Activated CD4-positive, alpha-beta T cell treated with anti-CD3 and anti-CD28 coated beads for 36 hours (primary cell): ENCODE measurements at regions not wholly inside any gene's neighbourhood (a gene's known extent, or its start where the extent isn't known, plus 50 kb on each side); places are given as distances from the start of the nearest gene placed in this dataset.

Experiments used
- ATAC-seq: fragments of 200-7000 bp; cut with Tn5 transposase; one replicate; pipeline ENCODE4 v1.10.0; 2021; ENCODE audit warnings: mild to moderate bottlenecking, moderate library complexity
- CTCF ChIA-PET: fragments of 350-600 bp; sonication (Branson Sonifier 250); formaldehyde crosslinking; loops from one replicate; lab custom pipeline; 2021; ENCODE audit warnings: antibody characterized with exemption; lab: Charles Lee
- POLR2A ChIA-PET: fragments of 350-600 bp; sonication (Branson Sonifier 250); formaldehyde crosslinking; loops from one replicate; lab custom pipeline; 2021; ENCODE audit warnings: antibody characterized with exemption, inconsistent platforms; lab: Charles Lee
- DNase-seq: peaks from one replicate; pipeline ENCODE4 v3.0.0-alpha.2; 2020
- H3K27ac Mint-ChIP-seq: one replicate; pipeline ENCODE4 v1.8.0; 2021; ENCODE audit warnings: mixed read lengths
- H3K27me3 Mint-ChIP-seq: one replicate; pipeline ENCODE4 v1.8.0; 2021; ENCODE audit warnings: mixed read lengths
- H3K36me3 Mint-ChIP-seq: one replicate; pipeline ENCODE4 v1.8.0; 2021; ENCODE audit warnings: low read depth, mixed read lengths
- H3K4me1 Mint-ChIP-seq: one replicate; pipeline ENCODE4 v1.8.0; 2021; ENCODE audit warnings: mixed read lengths
- H3K4me3 Mint-ChIP-seq: one replicate; pipeline ENCODE4 v1.8.0; 2021; ENCODE audit warnings: mild to moderate bottlenecking, moderate library complexity, mixed read lengths
- H3K9me3 Mint-ChIP-seq: one replicate; pipeline ENCODE4 v1.8.0; 2021; ENCODE audit warnings: low read depth, mixed read lengths
- intact Hi-C, 2 experiments: fragments of 100-400 bp; cut with DNase I in 1 of 2; cut with micrococcal nuclease in 1 of 2; formaldehyde crosslinking; loops; one replicate each; pipeline versions ENCODE4 v1.14.2 to v1.15.1; 2022 to 2024; cut with DNase I, micrococcal nuclease

- ChIA-PET CTCF (interaction anchor here (1.1 kb wide), 1 partner anchor 102 kb away, joined by 4 read pairs; no protein-coding TSS in a partner anchor), POLR2A (no interaction called here)
- H3K36me3 Mint-ChIP-seq = no peaks in the 10 kb centered on the region
- intact Hi-C loops = no loop called here
- no peaks in the 10 kb centered on the region for H3K4me1 Mint-ChIP-seq
- DNase-seq (no peak), ATAC-seq (no peak)
- no peak overlapping the region for H3K4me3 Mint-ChIP-seq
- no peaks in the 10 kb centered on the region for H3K9me3 Mint-ChIP-seq
- H3K27me3 Mint-ChIP-seq = peaks cover 3% of the 10 kb centered on the region
- H3K27ac Mint-ChIP-seq = no peak overlapping the region
Observed at GRCh38 chr5:108625654-108626053, 122.0 kb upstream of the FER start.

DNA sequence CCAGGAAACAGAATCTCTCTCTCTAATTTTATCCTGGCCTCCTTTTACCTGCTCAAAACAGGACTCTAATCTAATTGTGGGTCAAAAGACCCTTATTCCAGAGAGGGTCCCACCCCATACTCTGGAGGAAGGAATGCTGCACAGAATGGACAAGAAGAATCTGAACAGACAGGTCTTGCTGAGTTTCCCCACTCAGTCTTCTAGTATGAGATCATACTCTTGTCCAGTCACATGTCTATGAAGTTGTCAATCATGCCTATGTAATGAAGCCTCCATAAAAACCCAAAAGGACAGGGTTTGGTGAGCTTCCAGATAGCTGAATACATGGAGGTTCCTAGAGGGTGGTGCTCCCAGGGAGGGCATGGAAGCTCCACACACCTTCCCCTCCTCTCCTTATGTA lies 123.9 kb upstream of the FER start:
- ATAC-seq (no peak), DNase-seq (no peak)
- H3K4me1 Mint-ChIP-seq = no peaks in the 10 kb centered on the region
- intact Hi-C loops = no loop called here
- ChIA-PET POLR2A (no interaction called here), CTCF (no interaction called here)
- no peaks in the 10 kb centered on the region for H3K36me3 Mint-ChIP-seq
- H3K27ac Mint-ChIP-seq = no peak overlapping the region
- H3K27me3 Mint-ChIP-seq = peaks cover 3% of the 10 kb centered on the region
- H3K4me3 Mint-ChIP-seq = no peak overlapping the region
- no peaks in the 10 kb centered on the region for H3K9me3 Mint-ChIP-seq

DNA sequence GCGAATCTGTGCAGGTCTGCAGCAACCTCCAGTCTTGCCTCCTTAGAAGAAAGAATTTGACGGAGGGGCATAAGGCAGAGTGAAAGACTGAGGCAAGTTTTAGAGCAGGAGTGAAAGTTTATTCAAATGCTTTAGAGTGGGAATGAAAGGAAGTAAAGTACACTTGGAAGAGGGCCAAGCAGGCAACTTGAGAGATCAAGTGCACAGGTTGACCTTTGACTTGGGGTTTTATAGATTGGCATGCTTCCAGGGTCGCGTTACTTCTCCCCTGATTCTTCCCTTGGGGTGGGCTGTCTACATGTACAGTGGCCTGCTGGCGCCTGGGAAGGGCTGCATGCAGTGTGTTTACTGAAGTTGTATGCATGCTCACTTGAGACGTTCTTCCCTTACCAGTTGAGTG lies 127.2 kb upstream of the FER start:
- Mint-ChIP-seq H3K4me3 (no peak overlapping the region), H3K9me3 (no peaks in the 10 kb centered on the region), H3K36me3 (no peaks in the 10 kb centered on the region), H3K4me1 (no peaks in the 10 kb centered on the region), H3K27me3 (peaks cover 6% of the 10 kb centered on the region), H3K27ac (no peak overlapping the region)
- ATAC-seq (no peak), DNase-seq (no peak)
- intact Hi-C loops = no loop called here
- CTCF ChIA-PET = no interaction called here
- POLR2A ChIA-PET = no interaction called here

DNA sequence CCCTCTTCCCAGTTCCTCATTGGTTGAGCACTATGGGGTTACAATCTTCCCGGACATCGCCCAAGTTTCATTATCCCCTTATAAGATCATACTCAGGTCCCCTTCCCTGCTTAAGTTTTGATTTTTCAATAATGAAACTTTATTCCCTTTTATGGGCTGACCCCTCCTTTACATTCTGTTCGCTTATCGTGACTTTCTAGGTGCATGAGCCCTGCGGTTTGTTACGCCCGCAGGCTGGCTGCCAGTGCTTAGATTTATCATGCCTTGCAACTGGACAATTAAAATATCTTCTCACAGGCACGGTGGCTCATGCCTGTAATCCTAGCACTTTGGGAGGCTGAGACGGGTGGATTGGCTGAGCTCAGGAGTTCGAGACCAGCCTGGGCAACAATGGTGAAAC lies 127.9 kb upstream of the FER start:
- Mint-ChIP-seq H3K9me3 (no peaks in the 10 kb centered on the region), H3K27me3 (peaks cover 6% of the 10 kb centered on the region), H3K4me1 (no peaks in the 10 kb centered on the region), H3K4me3 (no peak overlapping the region), H3K27ac (no peak overlapping the region), H3K36me3 (no peaks in the 10 kb centered on the region)
- DNase-seq (no peak), ATAC-seq (no peak)
- POLR2A ChIA-PET = no interaction called here
- intact Hi-C loops = no loop called here
- CTCF ChIA-PET = no interaction called here

DNA sequence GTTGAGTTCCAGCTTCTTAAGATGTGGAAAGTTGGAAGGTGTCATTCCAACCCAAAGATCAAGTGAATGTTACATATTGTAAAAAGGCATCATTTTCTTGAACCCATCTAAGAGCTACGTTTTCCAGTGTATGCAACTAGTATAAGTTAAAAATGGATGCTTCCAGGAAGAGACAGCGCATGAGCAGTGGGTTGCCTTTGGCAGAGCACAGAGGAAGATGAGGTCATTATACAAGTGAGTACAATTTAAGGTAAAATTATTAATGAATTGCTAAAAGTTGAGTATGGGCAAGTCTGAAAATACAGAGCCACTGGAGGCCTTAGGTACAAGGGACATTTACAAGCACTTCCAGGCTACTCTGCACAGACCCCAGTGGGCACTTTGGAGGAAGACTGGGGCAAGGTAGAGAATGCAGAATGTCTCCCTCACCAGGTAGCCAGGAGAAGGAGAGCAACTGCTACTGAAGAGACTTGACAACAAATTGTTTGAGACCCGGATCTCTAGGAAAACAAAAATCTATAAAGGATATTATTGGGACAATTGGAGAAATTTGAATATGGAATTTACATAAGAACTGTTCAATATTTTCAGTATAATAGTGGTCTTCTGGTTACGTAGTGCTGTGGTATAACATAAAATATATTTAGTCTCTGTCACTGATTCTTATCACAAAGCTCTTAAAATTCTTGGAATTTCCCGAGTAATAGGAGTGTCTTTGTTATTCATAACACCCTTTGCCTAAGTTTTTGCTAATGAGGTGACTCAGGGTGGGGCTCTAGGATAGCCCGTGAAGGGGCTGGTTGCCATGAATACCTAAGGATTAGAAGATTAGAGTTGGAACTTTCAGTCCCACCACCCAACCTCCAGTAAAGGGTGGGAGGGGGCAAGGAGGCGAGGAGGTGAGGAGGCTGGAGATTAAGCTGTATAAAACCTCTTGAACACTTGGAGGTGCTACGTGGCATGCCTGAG lies 129.9 kb upstream of the FER start:
- ATAC-seq = no peak
- no peak for DNase-seq
- H3K9me3 Mint-ChIP-seq = peaks cover under 1% of the 10 kb centered on the region
- ChIA-PET CTCF (no interaction called here), POLR2A (no interaction called here)
- peaks cover 10% of the 10 kb centered on the region for H3K27me3 Mint-ChIP-seq
- no peaks in the 10 kb centered on the region for H3K4me1 Mint-ChIP-seq
- H3K4me3 Mint-ChIP-seq = no peak overlapping the region
- no peaks in the 10 kb centered on the region for H3K36me3 Mint-ChIP-seq
- H3K27ac Mint-ChIP-seq = no peak overlapping the region
- intact Hi-C loops = no loop called here

GRCh38 chr5:108615216-108615615 lies 132.5 kb upstream of the FER start:
- ChIA-PET CTCF (no interaction called here), POLR2A (no interaction called here)
- H3K36me3 Mint-ChIP-seq = no peaks in the 10 kb centered on the region
- H3K27me3 Mint-ChIP-seq = peaks cover 10% of the 10 kb centered on the region
- no peaks in the 10 kb centered on the region for H3K4me1 Mint-ChIP-seq
- no peak for ATAC-seq
- no peak for DNase-seq
- intact Hi-C loops = no loop called here
- peaks cover 4% of the 10 kb centered on the region for H3K9me3 Mint-ChIP-seq
- no peak overlapping the region for H3K4me3 Mint-ChIP-seq
- no peak overlapping the region for H3K27ac Mint-ChIP-seq

- no peak for DNase-seq
- H3K4me1 Mint-ChIP-seq = peaks cover 3% of the 10 kb centered on the region
- peaks cover 6% of the 10 kb centered on the region for H3K27me3 Mint-ChIP-seq
- no peak overlapping the region for H3K4me3 Mint-ChIP-seq
- H3K36me3 Mint-ChIP-seq = no peaks in the 10 kb centered on the region
- ATAC-seq = no peak
- H3K27ac Mint-ChIP-seq = no peak overlapping the region
- ChIA-PET POLR2A (no interaction called here), CTCF (no interaction called here)
- H3K9me3 Mint-ChIP-seq = peaks cover 2% of the 10 kb centered on the region
- intact Hi-C loops = no loop called here
Observed at GRCh38 chr5:108607421-108607820, 140.3 kb upstream of the FER start.

DNA sequence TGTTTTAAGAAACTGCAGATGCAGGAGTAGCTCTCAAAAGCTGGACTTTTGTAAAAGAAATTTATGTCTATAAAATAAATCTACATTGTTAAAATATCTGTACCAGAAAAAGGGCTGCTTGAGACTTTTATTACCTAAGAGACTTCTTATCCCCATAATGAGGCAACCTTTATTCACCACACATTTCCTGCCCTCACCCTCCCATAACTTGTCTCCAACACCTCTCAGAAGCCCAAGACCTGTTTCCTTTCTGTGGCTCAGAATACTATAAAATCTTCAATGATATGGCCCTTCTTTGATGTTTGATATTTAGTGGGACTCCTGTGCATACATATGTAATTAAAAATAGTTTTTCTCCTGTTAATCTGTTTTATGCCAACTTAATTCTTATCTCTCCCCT lies 141.5 kb upstream of the FER start:
- peaks cover 4% of the 10 kb centered on the region for H3K27me3 Mint-ChIP-seq
- POLR2A ChIA-PET = interaction anchor here (0.6 kb wide), 1 partner anchor 463 kb away, joined by 6 read pairs; no protein-coding TSS in a partner anchor
- ATAC-seq = no peak

GRCh38 chr5:108602830-108603229 lies 144.9 kb upstream of the FER start:
- Mint-ChIP-seq H3K9me3 (no peaks in the 10 kb centered on the region), H3K27ac (no peak overlapping the region), H3K27me3 (no peaks in the 10 kb centered on the region), H3K36me3 (no peaks in the 10 kb centered on the region), H3K4me3 (no peak overlapping the region), H3K4me1 (peaks cover 3% of the 10 kb centered on the region)
- ChIA-PET CTCF (no interaction called here), POLR2A (no interaction called here)
- intact Hi-C loops = no loop called here
- DNase-seq (no peak), ATAC-seq (no peak)

More for the DNA sequence above, 141.5 kb upstream of the FER start:
- peaks cover 3% of the 10 kb centered on the region for H3K4me1 Mint-ChIP-seq
- no peaks in the 10 kb centered on the region for H3K36me3 Mint-ChIP-seq
- no peak overlapping the region for H3K4me3 Mint-ChIP-seq
- no peak for DNase-seq
- CTCF ChIA-PET = no interaction called here
- intact Hi-C loops = no loop called here
- no peak overlapping the region for H3K27ac Mint-ChIP-seq
- no peaks in the 10 kb centered on the region for H3K9me3 Mint-ChIP-seq

DNA sequence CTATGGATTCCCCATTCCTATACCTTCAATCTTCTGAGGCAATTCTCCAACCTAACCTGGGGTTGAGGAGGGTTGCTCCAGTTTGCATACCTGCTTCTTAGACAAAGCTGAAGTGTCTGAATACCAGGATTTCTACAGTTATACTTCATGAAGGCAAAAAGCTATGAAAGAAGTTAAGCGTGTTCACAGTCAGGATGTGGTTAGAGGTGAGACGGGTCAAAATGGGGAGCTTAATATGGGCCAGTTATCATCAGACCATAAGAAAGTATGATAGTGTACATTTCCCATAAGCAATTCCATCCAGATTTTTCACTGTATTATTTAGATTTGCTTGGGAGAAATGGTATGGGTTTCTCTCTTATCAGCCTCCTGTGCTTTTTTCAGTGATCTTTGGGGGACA lies 156.9 kb upstream of the FER start:
- peaks cover 12% of the 10 kb centered on the region for H3K27me3 Mint-ChIP-seq
- no peak overlapping the region for H3K4me3 Mint-ChIP-seq
- DNase-seq (no peak), ATAC-seq (no peak)
- no peaks in the 10 kb centered on the region for H3K4me1 Mint-ChIP-seq
- no peaks in the 10 kb centered on the region for H3K9me3 Mint-ChIP-seq
- ChIA-PET CTCF (no interaction called here), POLR2A (no interaction called here)
- intact Hi-C loops = no loop called here
- H3K36me3 Mint-ChIP-seq = no peaks in the 10 kb centered on the region
- H3K27ac Mint-ChIP-seq = no peak overlapping the region

- ATAC-seq = no peak
- Mint-ChIP-seq H3K36me3 (no peaks in the 10 kb centered on the region), H3K4me3 (no peak overlapping the region), H3K4me1 (no peaks in the 10 kb centered on the region), H3K27me3 (peaks cover 15% of the 10 kb centered on the region), H3K27ac (no peak overlapping the region), H3K9me3 (no peaks in the 10 kb centered on the region)
- intact Hi-C loops = no loop called here
- CTCF ChIA-PET = no interaction called here
- DNase-seq = no peak
- POLR2A ChIA-PET = no interaction called here
Observed at GRCh38 chr5:108588323-108588722, 159.4 kb upstream of the FER start.

DNA sequence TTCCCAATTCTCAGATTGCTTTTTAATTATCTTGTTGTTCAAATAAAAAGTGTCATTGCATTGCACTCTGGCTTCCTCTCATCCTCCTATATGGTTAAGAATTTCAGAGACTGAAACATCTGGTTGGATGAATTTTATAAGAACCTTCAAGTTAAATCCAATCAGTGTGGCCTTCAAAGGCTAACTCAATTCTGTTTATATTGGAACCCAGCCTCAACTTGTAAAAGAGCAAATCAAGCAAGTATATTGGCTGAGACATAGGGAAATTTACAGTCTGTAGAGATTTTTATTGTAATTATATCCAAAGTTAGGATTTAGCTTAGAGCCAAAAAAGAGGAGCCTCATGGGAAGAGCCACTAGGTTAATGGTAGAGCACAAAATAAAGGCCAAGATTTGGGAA lies 159.9 kb upstream of the FER start:
- no peaks in the 10 kb centered on the region for H3K36me3 Mint-ChIP-seq
- no peaks in the 10 kb centered on the region for H3K9me3 Mint-ChIP-seq
- POLR2A ChIA-PET = no interaction called here
- peaks cover 13% of the 10 kb centered on the region for H3K27me3 Mint-ChIP-seq
- no peak for DNase-seq
- no peaks in the 10 kb centered on the region for H3K4me1 Mint-ChIP-seq
- intact Hi-C loops = no loop called here
- no peak overlapping the region for H3K4me3 Mint-ChIP-seq
- H3K27ac Mint-ChIP-seq = no peak overlapping the region
- CTCF ChIA-PET = no interaction called here
- no peak for ATAC-seq
